ENCODE measurements at regions not wholly inside any gene's neighbourhood (a gene's known extent, or its start where the extent isn't known, plus 50 kb on each side); places are given as distances from the start of the nearest gene placed in this dataset.

GRCh38 chr14:29444805-29445204, 482.8 kb downstream of the PRKD1 start:
- ChIA-PET POLR2A (no interaction called here), CTCF (no interaction called here)
- DNase-seq (no peak), ATAC-seq (ENCODE audit: poor library complexity) (no peak)
- Histone ChIP-seq H3K36me3 (ENCODE audit: insufficient read depth, low read length) (no peaks in the 10 kb centered on the region), H3K27ac (ENCODE audit: low read depth in 1 of 2, low read length in 2 of 2) (no peak overlapping the region), H3K27me3 (ENCODE audit: control insufficient read depth in 1 of 2, insufficient read depth in 2 of 2, low read length in 2 of 2) (no peaks in the 10 kb centered on the region), H3K4me1 (ENCODE audit: insufficient read depth, low read length) (no peaks in the 10 kb centered on the region), H3K9me3 (ENCODE audit: control insufficient read depth in 1 of 2, insufficient read depth in 1 of 2, low read length in 2 of 2) (peaks cover 0 to 5% of the 10 kb centered on the region in 2 experiments), H3K4me3 (ENCODE audit: low read length) (no peak overlapping the region)
- H3K27me3 Mint-ChIP-seq: no peaks in the 10 kb centered on the region
- peaks cover 11% of the 10 kb centered on the region for H3K9me3 Mint-ChIP-seq
- no peak overlapping the region for H3K27ac Mint-ChIP-seq
- no peak overlapping the region for H3K4me3 Mint-ChIP-seq
- intact Hi-C loops (cut with DNase I, micrococcal nuclease): no loop called here
- no peaks in the 10 kb centered on the region for H3K36me3 Mint-ChIP-seq (ENCODE audit: low read depth)
- no peak for TF ChIP-seq CTCF (IDR thresholded peaks at IDR 0.05)
- H3K4me1 Mint-ChIP-seq (ENCODE audit: low read depth): no peaks in the 10 kb centered on the region

- no peaks in the 10 kb centered on the region for H3K4me1 ChIP-seq (ENCODE audit: insufficient read depth, low read length)
- no peak overlapping the region for H3K4me3 ChIP-seq (ENCODE audit: low read length)
- Mint-ChIP-seq H3K27me3 (no peaks in the 10 kb centered on the region), H3K36me3 (ENCODE audit: low read depth) (no peaks in the 10 kb centered on the region), H3K4me1 (ENCODE audit: low read depth) (no peaks in the 10 kb centered on the region), H3K4me3 (no peak overlapping the region), H3K27ac (no peak overlapping the region), H3K9me3 (peaks cover 11% of the 10 kb centered on the region)
- H3K27ac ChIP-seq (ENCODE audit: low read depth in 1 of 2, low read length in 2 of 2): no peak overlapping the region
- no peaks in the 10 kb centered on the region for H3K36me3 ChIP-seq (ENCODE audit: insufficient read depth, low read length)
- no peaks in the 10 kb centered on the region for H3K27me3 ChIP-seq (ENCODE audit: control insufficient read depth in 1 of 2, insufficient read depth in 2 of 2, low read length in 2 of 2)
- DNase-seq (no peak), ATAC-seq (ENCODE audit: poor library complexity) (no peak)
- TF ChIP-seq CTCF (IDR thresholded peaks at IDR 0.05): no peak
- POLR2A ChIA-PET: no interaction called here
- CTCF ChIA-PET: no interaction called here
- H3K9me3 ChIP-seq (ENCODE audit: control insufficient read depth in 1 of 2, insufficient read depth in 1 of 2, low read length in 2 of 2): peaks cover 0 to 5% of the 10 kb centered on the region in 2 experiments
- intact Hi-C loops (cut with DNase I, micrococcal nuclease): no loop called here
Observed at GRCh38 chr14:29446971-29447370, 480.7 kb downstream of the PRKD1 start.

- Mint-ChIP-seq H3K4me3 (no peak overlapping the region), H3K9me3 (peaks cover 6% of the 10 kb centered on the region), H3K27me3 (no peaks in the 10 kb centered on the region), H3K4me1 (ENCODE audit: low read depth) (no peaks in the 10 kb centered on the region), H3K36me3 (ENCODE audit: low read depth) (no peaks in the 10 kb centered on the region), H3K27ac (no peak overlapping the region)
- CTCF ChIA-PET: no interaction called here
- DNase-seq (no peak), ATAC-seq (ENCODE audit: poor library complexity) (no peak)
- H3K9me3 ChIP-seq (ENCODE audit: control insufficient read depth in 1 of 2, insufficient read depth in 1 of 2, low read length in 2 of 2): peaks cover 0 to 5% of the 10 kb centered on the region in 2 experiments
- no peak overlapping the region for H3K27ac ChIP-seq (ENCODE audit: low read depth in 1 of 2, low read length in 2 of 2)
- no peak overlapping the region for H3K4me3 ChIP-seq (ENCODE audit: low read length)
- no peak for TF ChIP-seq CTCF (IDR thresholded peaks at IDR 0.05)
- no peaks in the 10 kb centered on the region for H3K27me3 ChIP-seq (ENCODE audit: control insufficient read depth in 1 of 2, insufficient read depth in 2 of 2, low read length in 2 of 2)
- POLR2A ChIA-PET: no interaction called here
- intact Hi-C loops (cut with DNase I, micrococcal nuclease): no loop called here
- no peaks in the 10 kb centered on the region for H3K4me1 ChIP-seq (ENCODE audit: insufficient read depth, low read length)
- no peaks in the 10 kb centered on the region for H3K36me3 ChIP-seq (ENCODE audit: insufficient read depth, low read length)
Observed at GRCh38 chr14:29451941-29452340, 475.7 kb downstream of the PRKD1 start.
